Fibroblast of pulmonary artery (primary cell): ENCODE measurements at regions not wholly inside any gene's neighbourhood (a gene's known extent, or its start where the extent isn't known, plus 50 kb on each side); places are given as distances from the start of the nearest gene placed in this dataset.

ENCODE experiments used
- DNase-seq: peaks from one replicate; pipeline ENCODE4 v3.0.0-alpha.2; 2010; ENCODE audit warnings: low read depth
- H3K4me3 ChIP-seq: replicated peaks from 2 replicates; pipeline ENCODE4 v1.5.1; 2011; ENCODE audit warnings: low read depth, mild to moderate bottlenecking, control low read depth, low read length, moderate library complexity
- TF ChIP-seq, protein P1 (sequence below): IDR thresholded peaks from 2 replicates; pipeline ENCODE4 v1.5.1; 2011; ENCODE audit warnings: mild to moderate bottlenecking, control low read depth, low read length, inconsistent platforms; ENCODE audit errors: missing control alignments

DNA sequence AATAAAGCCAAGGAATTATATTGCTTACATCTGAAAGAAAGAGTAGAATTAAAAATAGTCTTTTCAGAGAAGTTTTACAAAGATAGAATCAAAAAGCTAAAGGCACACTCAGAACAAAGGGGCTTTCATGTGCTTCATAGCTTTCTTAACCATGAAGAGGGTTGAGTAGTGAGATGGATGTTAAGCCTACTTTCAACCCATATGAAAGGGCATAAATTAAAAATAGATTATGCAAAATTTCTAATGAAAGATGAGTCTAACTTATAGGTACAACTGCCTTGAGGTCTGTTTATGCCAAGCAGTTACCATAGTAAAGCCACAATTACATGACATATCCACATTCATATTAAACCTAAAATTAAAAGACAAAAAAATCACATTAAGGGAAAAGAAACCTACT, 223.3 kb upstream of the ARHGEF26 start:
- TF ChIP-seq, protein P1, sequence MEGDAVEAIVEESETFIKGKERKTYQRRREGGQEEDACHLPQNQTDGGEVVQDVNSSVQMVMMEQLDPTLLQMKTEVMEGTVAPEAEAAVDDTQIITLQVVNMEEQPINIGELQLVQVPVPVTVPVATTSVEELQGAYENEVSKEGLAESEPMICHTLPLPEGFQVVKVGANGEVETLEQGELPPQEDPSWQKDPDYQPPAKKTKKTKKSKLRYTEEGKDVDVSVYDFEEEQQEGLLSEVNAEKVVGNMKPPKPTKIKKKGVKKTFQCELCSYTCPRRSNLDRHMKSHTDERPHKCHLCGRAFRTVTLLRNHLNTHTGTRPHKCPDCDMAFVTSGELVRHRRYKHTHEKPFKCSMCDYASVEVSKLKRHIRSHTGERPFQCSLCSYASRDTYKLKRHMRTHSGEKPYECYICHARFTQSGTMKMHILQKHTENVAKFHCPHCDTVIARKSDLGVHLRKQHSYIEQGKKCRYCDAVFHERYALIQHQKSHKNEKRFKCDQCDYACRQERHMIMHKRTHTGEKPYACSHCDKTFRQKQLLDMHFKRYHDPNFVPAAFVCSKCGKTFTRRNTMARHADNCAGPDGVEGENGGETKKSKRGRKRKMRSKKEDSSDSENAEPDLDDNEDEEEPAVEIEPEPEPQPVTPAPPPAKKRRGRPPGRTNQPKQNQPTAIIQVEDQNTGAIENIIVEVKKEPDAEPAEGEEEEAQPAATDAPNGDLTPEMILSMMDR, result no peak
- no peak overlapping the region for H3K4me3 ChIP-seq
- DNase-seq, result no peak

DNA sequence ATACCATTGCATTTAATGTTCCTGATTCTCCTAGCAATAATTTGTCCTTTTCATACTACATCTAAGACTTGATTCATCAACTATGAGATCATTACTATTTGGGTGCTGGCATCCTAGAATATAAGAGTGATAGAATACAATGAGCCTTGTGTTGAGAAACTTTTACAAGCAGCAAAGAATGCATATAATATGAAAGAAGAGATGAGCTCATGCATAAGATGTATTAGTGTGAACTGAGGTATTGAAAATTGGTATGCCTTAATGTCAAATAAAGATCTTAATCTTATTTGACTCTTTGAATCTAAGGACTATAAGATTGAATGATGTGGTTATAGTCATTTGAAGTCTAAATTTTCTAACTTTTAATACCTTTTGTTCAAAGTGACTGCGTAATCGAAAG, 220.0 kb upstream of the ARHGEF26 start:
- TF ChIP-seq, protein P1, result no peak
- peak; percentile 5 for DNase-seq
- H3K4me3 ChIP-seq, result no peak overlapping the region

DNA sequence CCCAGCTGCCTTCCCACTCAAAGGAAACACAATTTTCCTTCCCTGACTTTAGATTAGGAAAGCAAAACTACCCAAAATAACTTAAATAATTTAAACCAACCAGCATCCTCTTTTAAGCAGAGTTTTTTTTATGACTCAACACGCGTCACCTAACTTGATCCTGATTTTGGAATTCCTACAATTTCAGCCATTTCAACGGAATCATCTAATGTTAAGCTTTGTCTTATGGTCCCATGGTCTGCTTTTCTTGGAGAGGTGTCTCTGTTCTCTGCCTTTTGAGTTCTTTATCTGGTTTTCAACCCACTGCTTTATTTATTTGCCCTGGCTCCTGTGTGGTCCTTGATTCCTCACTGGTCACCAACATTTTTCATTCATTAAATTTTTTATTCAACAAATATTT, 219.2 kb upstream of the ARHGEF26 start:
- peak; percentile 8 for DNase-seq
- TF ChIP-seq, protein P1, result no peak
- H3K4me3 ChIP-seq, result no peak overlapping the region

DNA sequence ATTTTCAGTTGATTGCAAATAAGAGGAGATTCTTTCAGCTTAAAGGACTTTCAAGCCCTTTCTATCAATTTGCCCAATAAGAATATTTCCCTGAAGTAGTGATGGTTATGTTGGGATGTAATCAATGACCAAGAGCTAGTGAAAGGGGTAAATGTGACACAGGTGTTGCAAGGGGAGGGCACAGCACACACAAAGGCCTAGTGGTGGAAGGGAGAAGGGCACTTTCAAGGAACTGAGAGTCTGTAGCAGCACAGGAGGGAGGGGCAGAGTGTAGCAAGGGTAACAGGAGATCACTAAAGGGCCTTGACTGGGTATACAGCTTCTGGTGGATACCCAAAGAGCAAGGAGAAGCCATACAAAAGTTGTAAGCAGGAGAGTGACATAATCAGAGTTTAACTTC, 217.8 kb upstream of the ARHGEF26 start:
- DNase-seq, result no peak
- TF ChIP-seq, protein P1, result no peak

DNA sequence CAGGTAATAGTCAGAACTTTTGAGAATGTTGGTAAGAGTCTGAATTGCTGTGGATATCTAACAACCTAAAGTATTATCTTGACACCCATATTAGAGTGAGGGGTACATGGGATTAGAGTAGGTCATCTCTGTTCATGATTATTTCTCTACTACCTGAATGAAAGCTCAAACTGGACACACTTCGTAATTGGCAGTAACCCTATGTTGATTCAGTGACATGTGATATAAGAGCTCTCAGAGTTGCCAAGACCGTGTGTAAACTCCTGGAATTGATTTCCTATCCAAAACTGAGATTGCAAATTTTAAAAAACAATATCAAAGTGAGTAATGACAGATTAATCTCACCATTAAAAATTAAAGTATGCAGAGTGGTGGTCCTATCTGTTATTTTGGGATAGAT, 214.8 kb upstream of the ARHGEF26 start:
- TF ChIP-seq, protein P1, result no peak

More for the DNA sequence above, 217.8 kb upstream of the ARHGEF26 start:
- H3K4me3 ChIP-seq, result no peak overlapping the region

DNA sequence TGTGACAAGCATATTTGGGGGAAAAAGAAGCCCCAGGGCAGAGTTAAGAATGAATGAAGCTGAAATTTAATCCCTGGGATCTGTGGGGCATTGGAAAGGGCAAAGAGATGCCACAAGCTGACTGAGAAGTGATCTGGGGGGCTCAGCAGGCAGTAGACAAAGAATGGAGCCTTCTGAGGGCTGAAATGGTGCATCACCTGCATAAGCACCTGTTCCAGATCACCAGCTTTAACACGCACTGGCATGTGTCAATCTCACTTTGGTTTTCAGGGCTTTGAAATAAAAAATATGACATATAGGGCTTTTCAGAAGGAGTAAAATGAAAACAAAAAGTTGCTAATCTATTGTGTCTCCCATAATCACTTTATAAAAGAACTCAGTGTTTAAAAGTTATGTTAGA, 210.8 kb upstream of the ARHGEF26 start:
- no peak for DNase-seq
- no peak overlapping the region for H3K4me3 ChIP-seq
- TF ChIP-seq, protein P1, result no peak

More for the DNA sequence above, 214.8 kb upstream of the ARHGEF26 start:
- H3K4me3 ChIP-seq, result no peak overlapping the region
- no peak for DNase-seq

DNA sequence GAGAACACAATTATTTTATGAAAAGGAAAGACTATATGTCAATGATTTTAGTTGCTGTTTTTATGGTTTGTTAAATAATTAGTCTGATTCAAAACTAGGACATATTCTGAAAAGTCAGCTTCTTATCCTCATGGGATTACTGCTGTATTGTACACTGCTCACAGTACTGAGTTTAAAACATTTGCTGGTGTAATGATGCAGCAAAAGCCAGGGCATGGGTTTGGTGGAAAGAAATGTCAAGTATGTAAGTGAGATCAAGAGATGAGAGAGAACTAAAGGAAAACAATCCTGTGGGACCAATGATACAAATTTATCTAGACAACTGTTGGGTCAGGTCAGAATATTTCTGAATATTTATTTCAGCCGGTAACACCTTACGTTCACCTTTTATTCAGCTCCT, 210.1 kb upstream of the ARHGEF26 start:
- H3K4me3 ChIP-seq, result no peak overlapping the region
- TF ChIP-seq, protein P1, result no peak
- no peak for DNase-seq
